BE2C (cell line): ENCODE measurements at regions not wholly inside any gene's neighbourhood (a gene's known extent, or its start where the extent isn't known, plus 50 kb on each side); places are given as distances from the start of the nearest gene placed in this dataset.
"Not testable (repeated sequence)": the region's sequence is repeated elsewhere in the genome, so short reads cannot be mapped to it uniquely, and the experiment has no call there.

ENCODE experiments used
- DNase-seq: peaks from one replicate; pipeline ENCODE4 v3.0.0-alpha.2; 2020
- H3K27me3 ChIP-seq: fragments of 250-450 bp; sonication (Bioruptor Pico); 2 replicates; pipeline ENCODE4 v1.5.1; 2020; ENCODE audit warnings: mild to moderate bottlenecking
- H3K36me3 ChIP-seq: fragments of 250-450 bp; sonication (Bioruptor Pico); 2 replicates; pipeline ENCODE4 v1.5.1; 2020; ENCODE audit warnings: mild to moderate bottlenecking
- H3K4me1 ChIP-seq: fragments of 250-450 bp; sonication (Bioruptor Pico); 2 replicates; pipeline ENCODE4 v1.5.1; 2020
- H3K4me3 ChIP-seq: 2 replicates; pipeline ENCODE4 v1.5.1; 2011; ENCODE audit warnings: low read depth, low read length
- H3K9me3 ChIP-seq: fragments of 250-450 bp; sonication (Bioruptor Pico); 2 replicates; pipeline ENCODE4 v1.5.1; 2020
- TF ChIP-seq, protein P1 (sequence below): IDR thresholded peaks from 2 replicates; pipeline ENCODE4 v1.5.1; 2012; ENCODE audit warnings: mild to moderate bottlenecking, low read depth, low read length

DNA sequence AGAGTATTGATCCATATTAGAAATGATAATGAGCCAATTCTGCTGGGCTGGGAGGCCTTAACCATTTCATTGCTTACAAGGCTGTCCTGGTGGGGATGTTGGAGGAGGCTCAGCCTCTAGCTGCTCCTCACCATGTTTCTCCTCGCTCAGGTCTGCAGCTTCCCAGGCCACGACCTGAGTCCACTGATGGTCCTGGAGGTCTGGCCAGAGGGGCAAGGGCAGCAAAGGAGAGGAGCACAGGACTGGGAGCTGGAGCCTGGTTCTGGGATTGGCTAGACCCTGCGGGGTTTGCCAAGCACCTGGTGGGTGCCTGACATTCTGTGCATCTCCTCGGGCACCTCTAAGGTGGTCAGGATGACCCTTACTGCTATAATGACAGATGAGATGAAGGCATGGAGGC is 92.6 kb downstream of the KIF26A start:
- H3K4me3 ChIP-seq, result no peak overlapping the region
- TF ChIP-seq, protein P1, sequence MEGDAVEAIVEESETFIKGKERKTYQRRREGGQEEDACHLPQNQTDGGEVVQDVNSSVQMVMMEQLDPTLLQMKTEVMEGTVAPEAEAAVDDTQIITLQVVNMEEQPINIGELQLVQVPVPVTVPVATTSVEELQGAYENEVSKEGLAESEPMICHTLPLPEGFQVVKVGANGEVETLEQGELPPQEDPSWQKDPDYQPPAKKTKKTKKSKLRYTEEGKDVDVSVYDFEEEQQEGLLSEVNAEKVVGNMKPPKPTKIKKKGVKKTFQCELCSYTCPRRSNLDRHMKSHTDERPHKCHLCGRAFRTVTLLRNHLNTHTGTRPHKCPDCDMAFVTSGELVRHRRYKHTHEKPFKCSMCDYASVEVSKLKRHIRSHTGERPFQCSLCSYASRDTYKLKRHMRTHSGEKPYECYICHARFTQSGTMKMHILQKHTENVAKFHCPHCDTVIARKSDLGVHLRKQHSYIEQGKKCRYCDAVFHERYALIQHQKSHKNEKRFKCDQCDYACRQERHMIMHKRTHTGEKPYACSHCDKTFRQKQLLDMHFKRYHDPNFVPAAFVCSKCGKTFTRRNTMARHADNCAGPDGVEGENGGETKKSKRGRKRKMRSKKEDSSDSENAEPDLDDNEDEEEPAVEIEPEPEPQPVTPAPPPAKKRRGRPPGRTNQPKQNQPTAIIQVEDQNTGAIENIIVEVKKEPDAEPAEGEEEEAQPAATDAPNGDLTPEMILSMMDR, result no peak
- H3K9me3 ChIP-seq, result no peaks in the 10 kb centered on the region; the same call in 1 of the 2 replicates
- H3K27me3 ChIP-seq, result no peaks in the 10 kb centered on the region
- no peaks in the 10 kb centered on the region for H3K4me1 ChIP-seq
- H3K36me3 ChIP-seq, result peaks cover 23% of the 10 kb centered on the region
- DNase-seq, result no peak

- DNase-seq, result no peak
- Histone ChIP-seq H3K4me1 (no peaks in the 10 kb centered on the region), H3K9me3 (no peaks in the 10 kb centered on the region; the same call in 1 of the 2 replicates), H3K27me3 (no peaks in the 10 kb centered on the region), H3K4me3 (no peak overlapping the region), H3K36me3 (peaks cover 25% of the 10 kb centered on the region)
- TF ChIP-seq, protein P1, result no peak
These were observed 93.7 kb downstream of the KIF26A start for GRCh38 chr14:104232070-104232484.

- H3K36me3 ChIP-seq, result peaks cover 19% of the 10 kb centered on the region; the same call in 1 of the 2 replicates
- not testable (repeated sequence) for DNase-seq, H3K9me3 ChIP-seq, H3K27me3 ChIP-seq, H3K4me3 ChIP-seq, H3K4me1 ChIP-seq
These were observed 95.8 kb downstream of the KIF26A start for GRCh38 chr14:104234007-104234786.

DNA sequence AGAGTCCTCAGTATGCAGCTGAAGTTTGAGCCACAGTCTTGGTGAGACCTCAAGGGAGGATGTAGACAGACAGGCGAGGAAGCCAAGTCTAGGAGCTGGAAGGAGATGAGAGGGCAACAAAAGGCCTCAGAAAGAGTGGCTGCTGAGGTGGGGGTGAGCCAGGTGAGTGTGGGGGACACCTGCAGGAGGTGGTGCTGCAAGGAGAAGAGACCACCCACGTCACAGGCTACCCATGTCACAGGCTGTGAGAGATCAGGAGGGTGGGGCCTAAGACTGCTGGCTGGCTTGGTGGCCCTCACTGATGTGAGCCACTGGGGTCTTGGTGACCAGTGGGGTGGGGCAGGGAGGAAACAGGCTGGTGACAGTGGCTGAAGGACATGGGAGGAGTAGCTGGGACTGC is 97.3 kb downstream of the KIF26A start:
- Histone ChIP-seq H3K4me1 (no peaks in the 10 kb centered on the region), H3K36me3 (peaks cover 13% of the 10 kb centered on the region; the same call in 1 of the 2 replicates), H3K4me3 (no peak overlapping the region), H3K27me3 (no peaks in the 10 kb centered on the region), H3K9me3 (no peaks in the 10 kb centered on the region; the same call in 1 of the 2 replicates)
- DNase-seq, result no peak
- TF ChIP-seq, protein P1, result no peak

DNA sequence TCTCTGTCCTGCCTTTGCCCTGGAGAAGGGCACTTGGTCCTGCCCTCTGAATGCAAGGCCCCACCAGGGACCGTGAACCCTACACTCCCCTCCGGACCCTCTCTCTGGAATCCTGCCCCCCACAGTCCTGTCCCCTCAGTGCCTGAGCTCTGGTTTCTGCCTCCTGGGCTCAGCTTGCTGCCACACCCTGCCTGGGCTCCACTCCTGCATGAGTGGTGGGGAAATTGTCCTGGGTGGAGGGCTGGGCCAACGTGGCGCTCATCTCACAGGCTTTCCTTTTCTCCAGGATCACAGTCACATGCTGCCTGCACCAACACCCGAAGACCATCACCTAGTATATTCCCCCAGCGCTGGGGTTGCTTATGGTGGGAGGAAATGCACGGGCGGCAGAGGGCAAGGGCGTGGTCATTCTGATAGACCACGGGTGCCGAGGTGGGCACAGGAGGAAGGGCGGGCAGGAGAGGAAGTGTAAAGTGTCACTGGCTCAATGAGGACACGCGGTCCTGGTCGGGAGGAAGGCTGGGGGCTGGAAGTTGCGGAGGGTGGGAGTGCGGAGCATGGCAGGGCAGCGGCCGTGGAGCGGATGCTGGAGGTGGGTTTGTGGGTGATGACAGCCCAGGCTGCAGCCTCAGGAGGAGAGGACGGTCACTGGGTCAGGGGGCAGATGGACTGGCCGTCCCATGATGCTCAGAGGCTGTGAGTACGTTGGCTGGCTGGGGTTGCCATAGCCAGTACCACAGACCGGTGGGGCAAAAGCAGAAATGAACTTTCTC is 99.5 kb downstream of the KIF26A start:
- DNase-seq, result no peak
- H3K27me3 ChIP-seq, result no peaks in the 10 kb centered on the region
- no peaks in the 10 kb centered on the region for H3K4me1 ChIP-seq
- TF ChIP-seq, protein P1, result no peak
- H3K9me3 ChIP-seq, result no peaks in the 10 kb centered on the region; the same call in 1 of the 2 replicates
- H3K36me3 ChIP-seq, result peaks cover 3% of the 10 kb centered on the region; the same call in 1 of the 2 replicates
- H3K4me3 ChIP-seq, result no peak overlapping the region

DNA sequence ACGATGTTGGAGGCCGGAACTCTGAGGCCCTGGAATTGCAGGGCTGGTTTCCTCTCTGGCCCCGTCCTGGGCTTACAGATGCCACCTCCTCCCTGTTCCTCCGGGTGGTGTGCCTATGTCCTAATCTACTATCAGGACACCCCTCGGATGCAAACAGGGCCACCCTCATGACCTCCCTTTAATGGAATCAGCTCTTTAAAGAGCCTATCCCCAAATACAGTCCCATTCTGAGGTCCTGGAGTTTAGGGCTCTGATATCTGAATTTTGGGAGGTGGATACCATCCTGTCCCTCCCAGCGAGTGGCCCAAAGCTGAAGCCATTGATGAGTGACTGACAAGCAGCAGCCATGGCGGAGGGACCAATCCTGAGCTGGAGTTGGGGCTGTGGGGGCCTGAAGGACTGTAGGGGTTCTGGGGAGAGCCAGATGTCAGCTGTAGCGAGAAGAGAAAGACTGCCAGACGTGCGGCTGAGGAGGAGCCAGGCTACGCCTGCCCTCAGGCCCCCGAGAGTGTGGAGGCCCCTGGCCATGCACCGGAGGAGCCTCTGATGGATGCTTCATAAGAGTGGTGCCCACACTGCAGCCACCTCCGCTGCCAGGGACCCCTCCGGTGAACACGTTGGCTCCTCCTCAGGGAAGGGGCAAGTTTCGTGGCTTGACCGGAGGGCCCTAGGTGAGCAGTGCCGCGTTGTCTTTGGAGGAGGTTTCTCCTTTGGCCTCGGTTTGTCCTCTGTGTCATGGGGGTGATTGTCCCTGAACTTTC is 100.2 kb downstream of the KIF26A start:
- Histone ChIP-seq H3K27me3 (no peaks in the 10 kb centered on the region), H3K4me1 (no peaks in the 10 kb centered on the region), H3K9me3 (no peaks in the 10 kb centered on the region), H3K4me3 (no peak overlapping the region), H3K36me3 (peaks cover 2% of the 10 kb centered on the region; the same call in 1 of the 2 replicates)
- DNase-seq, result peak; percentile 9
- TF ChIP-seq, protein P1, result no peak
